HG03097 (cell line): ENCODE measurements at regions not wholly inside any gene's neighbourhood (a gene's known extent, or its start where the extent isn't known, plus 50 kb on each side); places are given as distances from the start of the nearest gene placed in this dataset.

ENCODE experiments used
- ATAC-seq: cut with Tn5 transposase; IDR thresholded peaks from one replicate; pipeline ENCODE4 v1.9.1; 2021; ENCODE audit not compliant: unreplicated experiment, low FRiP score

DNA sequence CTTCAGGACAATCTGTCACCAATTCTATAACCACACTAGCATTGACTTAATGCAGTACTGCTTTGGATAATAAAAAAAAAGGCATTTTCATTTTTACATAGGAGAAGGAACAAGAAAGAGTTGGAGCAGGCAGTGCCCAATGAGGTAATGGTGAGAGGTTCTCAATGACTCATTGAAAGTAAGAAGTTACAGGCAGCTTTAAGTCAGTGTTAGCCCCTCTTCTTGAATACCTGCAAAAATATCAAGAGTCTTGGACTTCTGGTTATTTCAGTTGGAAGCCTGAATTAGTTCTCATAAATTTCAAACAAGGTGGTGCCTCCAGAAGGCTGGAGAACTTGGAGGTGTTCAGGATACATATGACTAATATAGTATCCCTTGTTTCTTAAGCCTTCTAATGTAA, 422.5 kb downstream of the HTR7 start:
- ATAC-seq: no peak

DNA sequence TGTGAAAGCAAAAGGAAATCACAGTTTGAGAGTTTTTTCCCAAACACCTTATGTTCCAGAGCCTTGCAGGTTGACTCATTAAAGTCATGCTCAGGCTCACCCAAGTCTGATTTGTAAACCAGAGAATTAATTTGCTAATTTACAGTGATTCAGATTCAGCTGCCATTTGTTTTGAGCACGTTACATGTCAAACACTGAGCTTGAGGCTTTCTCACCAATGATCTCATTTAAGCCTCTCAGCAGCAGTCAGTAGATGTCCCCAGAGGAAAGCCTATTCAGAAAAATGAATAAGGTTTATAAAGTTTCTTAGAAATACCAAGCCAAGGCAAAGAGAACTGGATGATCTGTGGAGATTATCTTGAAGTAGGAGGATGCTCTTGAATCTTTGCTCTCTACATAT, 420.4 kb downstream of the HTR7 start:
- no peak for ATAC-seq

DNA sequence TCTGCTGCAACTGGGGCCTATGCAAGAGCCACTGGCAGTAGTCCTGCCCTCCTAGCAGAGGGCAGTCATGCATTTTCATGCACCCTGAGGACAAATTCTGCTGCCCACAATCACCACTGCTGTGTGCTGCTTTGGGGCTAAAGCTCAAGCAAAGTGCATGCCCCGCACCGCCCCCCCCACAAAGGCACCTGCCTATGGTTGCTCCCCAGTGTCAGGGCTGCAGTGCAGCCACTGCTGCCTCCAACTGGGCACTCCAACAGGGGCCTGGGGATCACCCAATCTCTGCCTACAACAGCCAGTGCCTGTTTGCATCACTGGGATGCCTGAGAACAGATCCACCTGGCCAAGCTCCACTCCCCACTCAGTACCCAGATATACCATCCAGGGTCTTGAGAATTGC, 417.0 kb downstream of the HTR7 start:
- no peak for ATAC-seq

DNA sequence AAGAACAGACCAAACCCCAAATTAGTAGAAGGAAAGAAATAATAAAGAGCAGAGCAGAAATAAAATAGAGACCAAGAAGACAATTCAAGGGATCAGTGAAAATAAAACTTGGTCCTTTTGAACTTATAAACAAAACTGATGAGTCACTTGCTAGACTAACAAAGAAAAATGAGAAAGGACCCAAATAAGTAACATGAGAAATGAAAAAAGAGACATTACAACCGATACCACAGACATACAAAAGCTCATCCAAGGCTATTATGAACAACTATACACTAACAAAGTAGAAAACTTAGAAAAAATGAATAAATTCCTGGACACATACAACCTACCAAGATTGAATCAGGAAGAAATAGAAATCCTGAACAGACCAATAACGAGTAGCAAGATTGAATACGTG, 414.5 kb downstream of the HTR7 start:
- no peak for ATAC-seq

DNA sequence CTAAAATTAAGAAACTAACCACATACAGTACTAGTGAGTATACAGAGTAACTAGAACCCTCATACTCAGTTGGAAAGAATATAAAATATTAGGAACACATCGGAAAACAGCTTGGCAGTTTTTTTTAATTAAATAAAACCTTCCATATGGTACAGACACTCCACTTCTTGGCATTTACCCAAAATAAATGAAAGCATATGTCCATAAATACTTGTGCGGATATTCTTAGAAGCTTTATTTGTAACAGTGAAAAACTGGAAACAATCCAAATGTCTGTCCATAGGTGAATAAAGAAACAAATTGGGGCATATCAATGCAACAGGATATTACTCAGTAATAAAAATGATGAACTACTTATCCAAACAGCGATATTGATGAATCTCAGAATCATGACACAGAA, 410.0 kb downstream of the HTR7 start:
- ATAC-seq: no peak

DNA sequence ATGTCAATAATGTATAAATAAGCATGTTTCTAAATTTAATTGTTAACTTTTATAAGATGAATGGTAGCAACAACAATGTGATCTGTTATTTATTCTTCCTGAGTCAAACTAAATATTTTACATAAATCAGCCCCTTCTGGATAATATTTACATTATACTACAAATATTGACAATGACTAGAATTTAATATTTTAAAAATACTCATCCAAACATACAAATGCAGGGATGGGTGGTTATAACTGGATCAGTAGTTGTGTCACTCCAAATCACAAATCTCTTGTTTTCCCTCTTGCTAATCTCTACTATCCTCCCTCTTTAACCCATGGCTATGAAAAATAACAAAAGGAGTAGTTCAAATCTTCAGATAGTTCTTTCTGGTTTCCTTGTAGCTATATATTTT, 407.0 kb downstream of the HTR7 start:
- ATAC-seq: no peak

DNA sequence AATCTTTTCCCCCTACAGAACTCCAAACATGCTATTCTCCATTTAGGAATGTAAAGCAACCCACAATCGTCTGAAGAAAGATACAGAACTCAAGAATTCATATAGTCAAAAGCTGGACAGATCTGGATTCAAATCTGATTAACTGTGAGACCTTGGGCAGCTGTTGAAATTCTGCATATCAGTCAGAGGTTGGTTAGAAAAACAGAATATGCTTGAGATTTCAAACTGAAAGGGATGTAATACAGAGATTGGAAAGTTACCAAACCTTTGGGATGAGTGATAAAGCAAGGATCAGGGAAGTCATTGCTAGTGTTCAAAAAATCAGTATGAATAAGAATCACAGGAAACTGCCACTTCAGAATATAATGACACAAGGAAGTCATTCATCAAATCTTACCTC, 406.6 kb downstream of the HTR7 start:
- ATAC-seq: no peak

DNA sequence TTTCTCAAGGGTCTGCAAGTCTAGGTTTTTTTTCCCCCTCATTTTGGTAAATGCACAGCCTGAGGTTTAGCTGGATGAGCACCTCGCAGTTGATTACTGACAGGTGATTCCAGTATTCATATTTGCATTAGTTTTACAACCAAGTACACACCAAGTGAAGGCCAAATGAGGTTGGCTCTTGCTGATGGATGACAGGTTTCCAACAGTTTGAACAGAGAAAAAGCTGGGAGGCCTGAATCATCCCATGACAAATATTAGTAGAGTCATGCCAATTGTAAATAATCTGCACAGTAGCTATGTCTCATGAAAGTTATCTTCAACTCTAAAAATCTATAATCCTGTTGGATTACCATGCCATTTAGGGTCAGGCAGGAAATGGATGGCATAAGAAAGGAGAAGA, 399.8 kb downstream of the HTR7 start:
- no peak for ATAC-seq

DNA sequence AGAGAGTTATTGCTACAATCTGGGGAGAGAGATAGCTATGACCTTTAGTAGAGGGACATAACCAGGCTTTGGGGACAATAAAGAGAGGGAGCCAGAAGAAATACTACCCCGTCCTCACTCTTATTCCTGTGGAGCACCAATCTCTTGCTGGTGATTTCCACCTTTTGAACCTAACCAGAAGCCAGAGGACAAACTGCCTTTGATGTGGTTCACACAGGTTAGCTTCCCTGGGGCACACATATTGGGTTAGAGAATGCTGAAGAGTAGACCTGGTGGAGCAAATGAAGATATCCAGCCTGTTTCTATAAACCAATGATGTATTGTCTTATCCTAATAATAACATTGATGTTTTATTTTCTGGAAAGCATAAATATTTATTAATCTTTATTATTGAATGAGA, 399.3 kb downstream of the HTR7 start:
- ATAC-seq: no peak

DNA sequence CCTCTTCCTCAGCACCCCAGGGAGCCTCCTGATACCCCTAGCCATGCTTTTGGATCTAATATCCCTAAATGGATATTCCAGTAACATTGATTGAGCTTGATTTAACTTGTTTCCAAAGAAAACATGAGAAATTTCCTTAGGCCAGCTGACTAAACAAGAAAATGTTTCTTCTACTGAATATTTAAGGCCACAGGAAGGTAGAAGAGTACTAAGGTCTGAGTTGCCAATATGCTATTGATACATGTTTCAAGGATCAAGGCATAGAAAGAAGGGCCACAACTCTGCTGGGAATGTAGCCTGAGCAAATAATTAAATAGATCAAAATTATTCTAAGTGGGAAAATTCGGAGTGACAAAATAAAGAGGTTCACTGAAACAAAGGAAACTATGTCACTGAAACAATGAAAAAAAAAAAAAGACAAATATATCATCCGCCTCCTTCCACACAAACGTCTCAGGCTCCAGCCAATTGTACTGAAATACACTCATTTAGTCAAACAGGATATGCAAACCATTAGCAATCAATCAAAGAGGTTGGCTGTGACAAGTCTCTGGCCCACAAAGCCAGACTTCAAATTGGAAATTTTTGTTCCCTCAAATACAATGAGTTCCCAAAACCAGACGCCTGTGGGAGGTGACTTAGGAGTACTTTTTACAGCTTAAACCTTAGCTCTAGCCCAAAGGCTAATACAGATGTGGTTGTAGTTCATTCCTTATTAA, 396.2 kb downstream of the HTR7 start:
- ATAC-seq: no peak

DNA sequence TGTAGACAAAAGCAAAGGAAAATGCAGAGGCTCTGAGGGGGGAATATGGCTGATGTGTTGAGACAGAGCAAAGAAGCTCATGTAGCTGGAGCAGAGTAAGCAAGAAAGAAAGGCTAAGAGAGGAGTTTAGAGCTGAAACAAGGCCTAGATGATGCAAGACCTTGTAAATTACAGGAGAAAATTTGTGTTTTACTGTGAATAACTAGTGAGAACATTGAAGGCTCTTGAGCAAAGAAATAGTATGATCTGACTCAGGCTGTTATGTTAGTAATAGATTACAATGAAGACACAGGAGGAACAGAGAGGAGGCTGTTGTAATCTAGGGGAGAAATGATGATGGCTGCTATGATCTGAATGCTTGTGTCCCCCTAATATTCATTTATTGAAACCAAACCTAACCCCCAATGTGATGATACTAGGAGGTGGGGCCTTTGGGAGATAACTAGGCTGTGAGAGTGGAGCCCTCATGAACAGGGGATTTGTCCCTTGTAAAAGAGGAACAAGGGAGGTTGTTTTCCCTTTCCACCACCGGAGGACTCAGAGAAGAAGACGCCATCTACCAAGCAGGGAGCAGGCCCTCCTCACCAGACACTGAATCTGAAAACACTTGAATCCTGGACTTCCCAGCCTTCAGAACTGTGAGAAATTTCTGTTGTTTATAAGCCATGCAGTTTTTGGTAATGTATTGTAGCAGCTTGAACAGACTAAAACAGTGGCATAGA, 394.9 kb downstream of the HTR7 start:
- ATAC-seq: no peak

DNA sequence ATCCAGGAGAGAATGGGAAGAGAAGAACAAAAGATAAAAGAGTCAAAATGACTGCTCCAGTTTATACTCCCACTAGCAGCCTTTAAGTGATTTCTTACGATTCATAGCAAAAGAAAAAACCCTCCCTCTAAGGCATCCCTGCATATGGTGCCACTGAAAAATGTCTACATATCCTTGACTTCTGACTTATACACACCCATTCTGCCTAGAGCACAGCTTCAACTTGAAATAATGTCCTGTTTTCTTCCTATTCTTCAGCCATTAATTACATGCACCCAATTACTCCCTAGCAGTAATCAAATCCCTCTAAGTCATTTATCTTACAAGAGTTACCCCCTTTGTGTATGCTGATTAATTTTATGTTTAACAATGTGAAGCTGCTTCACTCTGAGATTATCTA, 393.5 kb downstream of the HTR7 start:
- ATAC-seq: no peak

DNA sequence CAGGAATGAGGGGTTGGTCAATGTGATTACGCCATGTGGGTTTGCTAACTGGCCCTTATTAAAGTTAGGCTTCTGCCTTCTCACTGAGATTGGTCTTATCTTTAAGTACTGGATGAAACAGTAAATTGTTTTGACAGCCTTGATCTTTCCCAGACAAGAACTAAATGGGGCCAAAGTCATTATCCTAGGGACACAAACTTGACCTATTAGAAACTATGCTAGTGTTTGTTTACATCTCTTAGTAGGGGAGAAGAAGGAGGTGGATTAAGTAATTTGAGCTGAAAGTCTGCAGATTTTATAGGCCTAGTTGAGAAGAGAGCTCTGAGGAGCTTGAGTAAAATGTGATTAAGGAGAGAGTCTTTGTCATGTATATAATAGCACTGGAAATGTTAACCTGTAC, 386.9 kb downstream of the HTR7 start:
- ATAC-seq: no peak

DNA sequence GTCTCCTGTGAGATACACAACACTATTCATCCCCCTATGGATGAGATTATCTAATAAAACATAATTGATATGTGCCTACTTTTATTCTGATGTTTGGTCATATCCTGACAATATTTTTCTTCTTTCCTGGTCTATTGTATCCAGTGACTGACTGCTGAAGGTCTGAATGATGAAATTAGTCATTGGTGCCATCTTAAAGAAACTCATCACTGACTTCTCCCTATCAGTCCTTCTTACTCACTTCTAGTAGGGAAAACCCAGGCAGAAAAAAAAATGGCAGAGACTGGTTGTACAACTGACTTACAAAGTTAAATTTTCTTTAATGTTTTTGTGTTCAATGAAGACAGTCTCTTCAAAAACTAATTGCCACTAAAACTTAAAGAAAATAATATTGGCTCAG, 377.4 kb downstream of the HTR7 start:
- ATAC-seq: no peak

DNA sequence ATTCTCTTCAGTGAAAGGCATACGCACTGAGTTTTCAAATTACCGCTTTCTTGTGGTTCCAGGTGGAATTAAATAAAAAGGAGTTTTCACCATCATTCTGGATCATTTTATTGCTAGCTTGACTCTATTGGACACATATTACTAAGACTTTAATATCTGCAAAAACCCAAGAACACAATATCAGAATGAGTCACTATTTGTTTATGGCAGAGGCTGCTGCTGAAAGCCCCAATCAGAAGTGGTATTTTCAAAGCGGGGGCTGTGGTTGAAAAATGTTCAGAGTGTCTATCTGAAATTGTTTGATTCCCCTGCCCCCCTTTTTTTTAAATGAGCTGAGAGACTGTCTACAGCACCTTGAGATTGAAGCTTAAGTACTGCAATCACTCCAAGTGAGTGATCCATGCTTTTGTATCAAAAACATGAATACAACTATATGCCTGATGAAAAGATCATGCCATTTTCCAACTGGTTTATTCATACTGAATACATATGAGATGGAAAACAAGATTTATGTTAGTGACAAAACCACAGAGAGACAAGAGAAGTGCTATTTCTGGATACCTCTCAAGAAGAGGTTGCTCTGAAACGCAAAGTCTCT, 376.4 kb downstream of the HTR7 start:
- no peak for ATAC-seq

DNA sequence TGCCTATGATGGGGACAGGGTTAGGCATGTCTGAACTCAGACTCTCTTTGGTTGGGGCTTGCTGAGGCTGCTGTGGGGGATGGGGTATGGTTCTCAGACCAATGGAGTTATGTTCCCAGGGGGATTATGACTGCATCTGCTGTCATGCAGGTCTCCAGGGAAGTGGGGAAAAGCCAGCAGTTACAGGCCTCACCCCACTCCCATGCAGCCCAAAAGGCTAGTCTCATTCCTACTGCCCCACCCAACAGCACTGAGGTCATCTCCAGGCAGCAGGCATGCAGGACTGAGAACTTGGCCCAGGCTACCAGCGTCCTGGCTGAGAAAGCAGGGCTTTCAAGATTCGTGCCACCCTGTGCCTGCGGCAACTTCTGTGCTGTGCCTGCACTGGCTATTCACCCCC, 373.3 kb downstream of the HTR7 start:
- ATAC-seq: no peak

DNA sequence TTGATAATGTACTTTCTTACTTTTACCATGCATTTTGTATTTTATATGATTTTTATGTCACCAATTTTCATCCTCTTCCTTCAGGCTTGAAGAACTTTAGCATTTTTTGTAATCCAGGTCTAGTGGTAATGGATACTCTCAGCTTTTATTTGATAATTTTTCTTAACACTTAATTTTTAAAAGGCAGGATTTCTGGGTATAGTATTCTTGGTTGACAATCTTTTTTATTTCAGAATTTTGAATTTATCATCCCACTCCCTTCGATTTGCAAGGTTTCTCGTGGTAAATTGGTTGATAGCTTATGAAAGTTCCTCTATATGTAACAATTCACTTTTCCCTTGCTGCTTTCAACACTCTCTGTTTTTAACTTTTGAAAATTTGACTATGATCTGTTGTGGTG, 363.7 kb downstream of the HTR7 start:
- no peak for ATAC-seq

DNA sequence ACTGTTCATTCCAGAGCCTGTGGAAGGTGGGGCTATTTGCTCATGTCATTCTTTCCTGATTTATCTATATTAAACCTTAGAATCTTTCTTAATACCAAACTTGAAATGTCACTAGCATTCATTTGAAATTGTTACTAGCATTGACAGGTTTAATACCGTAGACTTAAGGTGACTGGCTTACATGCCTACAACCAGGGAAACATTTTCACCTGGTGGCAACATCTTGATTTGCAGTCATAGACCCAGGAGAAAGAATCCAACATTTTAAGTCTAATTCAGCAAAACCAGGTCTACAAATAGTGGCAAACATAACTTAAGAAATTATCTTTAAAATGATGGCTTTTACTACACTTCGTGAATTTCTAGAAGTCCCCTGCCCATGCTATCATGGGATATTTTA, 353.7 kb downstream of the HTR7 start:
- no peak for ATAC-seq

DNA sequence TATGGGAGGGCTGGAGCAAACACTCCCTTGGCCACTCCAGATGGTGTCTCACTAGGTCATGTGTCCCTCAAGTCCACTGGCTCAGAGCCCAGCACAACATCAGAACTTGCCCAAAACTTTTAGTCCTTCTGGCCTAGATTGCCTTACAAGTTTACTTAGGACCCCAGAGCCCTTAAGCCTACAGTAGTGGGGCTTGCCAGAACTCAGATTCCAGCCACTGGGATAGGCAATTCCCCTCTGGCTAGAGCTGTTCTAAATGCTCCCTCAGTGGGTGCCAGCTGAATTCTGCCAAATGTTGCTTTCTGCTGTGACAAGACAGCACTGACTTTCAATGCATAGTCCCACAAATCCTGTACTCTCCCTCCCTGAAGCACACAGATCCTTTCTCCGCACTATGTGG, 331.1 kb downstream of the HTR7 start:
- ATAC-seq: no peak

DNA sequence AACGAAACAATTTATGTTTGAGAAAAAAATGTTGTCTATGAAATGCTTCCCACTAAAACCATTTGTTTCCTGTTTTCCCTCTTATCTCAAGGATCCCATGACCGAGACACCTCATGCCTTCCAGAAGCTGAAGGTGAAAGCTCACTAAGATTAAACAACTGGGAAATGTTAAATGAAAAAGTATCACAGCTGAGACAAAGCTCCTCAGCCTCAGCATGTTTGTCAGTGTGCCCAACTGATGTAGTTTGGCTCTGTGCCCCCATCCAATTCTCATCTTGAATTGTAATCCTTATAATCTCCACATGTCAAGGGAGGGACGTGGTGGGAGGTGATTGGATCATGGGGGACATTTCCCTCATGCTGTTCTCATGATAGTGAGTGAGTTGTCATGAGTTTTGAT, 327.3 kb downstream of the HTR7 start:
- no peak for ATAC-seq

DNA sequence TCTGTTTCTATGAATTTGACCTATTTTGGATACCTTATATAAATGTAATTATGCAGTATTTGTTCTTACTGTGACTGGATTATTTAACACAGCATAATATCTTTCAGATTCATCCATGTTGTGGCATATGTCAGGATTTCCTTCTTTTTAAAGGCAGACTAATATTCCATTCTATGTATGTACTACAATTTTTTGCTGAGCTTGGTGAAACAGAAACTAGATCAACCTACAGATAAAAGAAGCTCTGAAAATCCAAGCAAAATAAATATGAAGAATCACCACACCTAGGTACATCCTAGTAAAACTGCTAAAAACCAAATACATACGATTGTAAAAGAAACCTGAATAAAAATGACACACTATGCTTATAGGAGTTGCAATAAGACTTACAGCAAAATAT, 300.5 kb downstream of the HTR7 start:
- ATAC-seq: no peak

DNA sequence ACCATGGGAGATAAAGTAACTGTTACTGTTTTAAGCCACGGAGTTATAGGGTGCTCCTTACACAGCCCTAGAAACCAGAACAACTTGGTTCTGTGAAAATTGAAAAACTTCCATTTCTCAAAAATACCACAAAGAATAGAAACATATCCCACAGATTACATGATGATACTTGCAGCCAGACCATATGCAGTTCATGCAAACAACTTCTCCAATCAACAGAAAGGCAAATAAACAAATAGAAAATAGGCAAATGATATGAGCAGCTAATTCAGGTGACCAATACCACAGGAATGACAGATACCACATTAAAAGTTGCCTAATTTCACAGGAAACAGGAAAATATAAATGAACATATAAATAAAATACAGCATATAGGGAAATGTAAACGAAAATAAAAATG, 297.5 kb downstream of the HTR7 start:
- no peak for ATAC-seq
